ENCODE measurements at regions not wholly inside any gene's neighbourhood (a gene's known extent, or its start where the extent isn't known, plus 50 kb on each side); places are given as distances from the start of the nearest gene placed in this dataset.

DNA sequence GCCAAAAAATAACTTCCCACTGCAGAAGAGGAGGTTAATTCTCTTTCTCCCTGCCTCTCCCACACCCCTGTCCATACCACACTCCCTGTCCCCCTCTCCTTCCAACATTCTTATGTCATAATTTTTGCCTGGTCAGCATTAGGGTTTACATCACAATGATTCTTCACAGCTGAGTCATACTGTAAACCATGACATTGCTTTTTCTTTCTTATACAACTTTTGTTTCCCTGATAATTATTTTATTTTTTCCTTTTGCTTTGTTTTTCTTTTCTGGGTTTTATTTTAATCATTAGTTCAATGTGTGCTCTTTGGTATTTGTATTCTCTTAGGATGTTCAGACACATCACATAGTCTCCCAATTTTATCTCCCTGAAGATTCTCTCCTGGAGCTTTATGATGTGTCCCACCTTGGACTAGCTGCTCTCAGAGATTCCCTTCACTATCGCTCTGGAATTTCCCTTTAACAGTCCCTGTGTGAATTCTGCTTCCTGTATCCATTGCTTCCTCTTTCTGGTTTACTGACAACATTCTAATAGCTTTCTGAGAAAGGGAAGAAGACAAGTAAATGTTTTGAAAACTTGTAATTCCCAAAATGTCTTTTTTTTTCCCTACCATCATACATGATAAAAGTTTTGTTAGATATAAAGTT lies 70.7 kb downstream of the SOX2 start:
- H3K36me3 ChIP-seq: no peaks in the 10 kb centered on the region
- no peak for DNase-seq
- H3K4me3 ChIP-seq: no peak overlapping the region
- H3K27me3 ChIP-seq: no peaks in the 10 kb centered on the region
- no peak overlapping the region for H3K27ac ChIP-seq
- no peaks in the 10 kb centered on the region for H3K4me1 ChIP-seq
- TF ChIP-seq, protein P1, sequence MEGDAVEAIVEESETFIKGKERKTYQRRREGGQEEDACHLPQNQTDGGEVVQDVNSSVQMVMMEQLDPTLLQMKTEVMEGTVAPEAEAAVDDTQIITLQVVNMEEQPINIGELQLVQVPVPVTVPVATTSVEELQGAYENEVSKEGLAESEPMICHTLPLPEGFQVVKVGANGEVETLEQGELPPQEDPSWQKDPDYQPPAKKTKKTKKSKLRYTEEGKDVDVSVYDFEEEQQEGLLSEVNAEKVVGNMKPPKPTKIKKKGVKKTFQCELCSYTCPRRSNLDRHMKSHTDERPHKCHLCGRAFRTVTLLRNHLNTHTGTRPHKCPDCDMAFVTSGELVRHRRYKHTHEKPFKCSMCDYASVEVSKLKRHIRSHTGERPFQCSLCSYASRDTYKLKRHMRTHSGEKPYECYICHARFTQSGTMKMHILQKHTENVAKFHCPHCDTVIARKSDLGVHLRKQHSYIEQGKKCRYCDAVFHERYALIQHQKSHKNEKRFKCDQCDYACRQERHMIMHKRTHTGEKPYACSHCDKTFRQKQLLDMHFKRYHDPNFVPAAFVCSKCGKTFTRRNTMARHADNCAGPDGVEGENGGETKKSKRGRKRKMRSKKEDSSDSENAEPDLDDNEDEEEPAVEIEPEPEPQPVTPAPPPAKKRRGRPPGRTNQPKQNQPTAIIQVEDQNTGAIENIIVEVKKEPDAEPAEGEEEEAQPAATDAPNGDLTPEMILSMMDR (IDR thresholded peaks at IDR 0.05): no peak
- TF ChIP-seq POLR2A (IDR thresholded peaks at IDR 0.05): no peak
- no peaks in the 10 kb centered on the region for H3K9me3 ChIP-seq
- intact Hi-C loops (cut with DNase I; ENCODE audit: low total_unique reads): no loop called here

DNA sequence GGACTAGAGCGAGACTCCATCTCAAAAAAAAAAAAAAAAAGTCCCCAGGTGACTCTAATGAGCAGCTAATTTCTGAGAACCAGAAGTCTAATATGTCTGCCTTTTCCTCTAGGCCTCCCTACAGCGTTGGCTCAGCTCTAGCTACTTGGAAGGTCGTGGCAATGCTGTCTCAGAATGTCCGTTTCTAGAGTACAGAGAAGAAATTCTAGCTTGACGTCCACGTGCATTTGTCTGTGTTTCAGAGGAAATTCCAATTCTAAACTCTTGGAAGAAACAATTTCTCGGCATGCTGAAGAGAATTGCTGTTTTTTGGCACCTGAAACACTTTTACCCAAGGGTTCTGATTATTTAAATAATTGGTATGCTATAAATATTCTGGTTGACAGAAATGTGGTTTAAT lies 78.8 kb downstream of the SOX2 start:
- intact Hi-C loops (cut with DNase I; ENCODE audit: low total_unique reads): no loop called here
- no peak for TF ChIP-seq POLR2A (IDR thresholded peaks at IDR 0.05)
- TF ChIP-seq, protein P1 (IDR thresholded peaks at IDR 0.05): no peak
- no peaks in the 10 kb centered on the region for H3K9me3 ChIP-seq
- H3K27ac ChIP-seq: no peak overlapping the region
- no peak for DNase-seq
- H3K36me3 ChIP-seq: no peaks in the 10 kb centered on the region
- H3K4me1 ChIP-seq: no peaks in the 10 kb centered on the region
- H3K27me3 ChIP-seq: no peaks in the 10 kb centered on the region
- no peak overlapping the region for H3K4me3 ChIP-seq

DNA sequence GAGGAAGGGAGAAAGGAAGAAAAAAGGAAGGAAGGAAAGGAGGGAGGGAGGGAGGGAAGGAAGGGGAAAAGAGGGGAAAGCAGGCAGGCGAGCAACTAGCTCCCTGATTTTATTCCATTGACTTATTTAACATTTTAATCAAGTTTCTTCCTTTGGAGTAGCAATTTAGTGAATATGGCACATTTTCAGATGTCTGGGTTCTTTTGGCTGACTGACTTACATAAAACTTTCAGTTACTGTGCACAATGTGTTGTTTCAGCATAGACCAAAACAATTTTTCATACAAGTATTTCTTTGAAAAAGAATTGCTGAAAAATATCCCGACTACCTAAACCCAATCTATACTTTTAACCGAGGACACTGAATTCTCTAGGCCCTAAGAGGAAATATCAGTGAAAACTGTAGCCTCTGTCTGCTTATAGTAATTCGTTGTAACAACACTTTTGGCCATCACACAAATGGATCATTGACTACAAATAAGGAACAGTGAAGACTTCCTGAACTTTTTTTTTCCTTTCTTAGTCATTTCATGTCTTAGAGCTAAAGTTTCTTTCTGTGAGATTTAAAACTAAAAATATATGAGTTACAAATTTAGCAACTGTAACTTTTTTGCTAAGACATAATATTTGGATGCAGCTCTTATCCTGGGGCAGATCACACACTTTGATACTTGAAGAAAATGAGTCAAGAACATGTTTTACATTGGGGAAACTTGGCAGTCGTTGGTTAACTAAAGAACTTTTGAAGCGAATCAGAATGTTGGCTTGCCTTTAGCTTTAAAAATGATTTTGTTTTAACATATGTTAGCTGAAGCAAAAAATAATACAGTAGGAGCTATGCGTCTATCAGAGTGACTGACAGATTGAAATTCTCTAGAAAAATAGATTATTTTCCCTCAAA lies 79.6 kb downstream of the SOX2 start:
- no peaks in the 10 kb centered on the region for H3K9me3 ChIP-seq
- H3K27ac ChIP-seq: no peak overlapping the region
- intact Hi-C loops (cut with DNase I; ENCODE audit: low total_unique reads): no loop called here
- DNase-seq: no peak
- no peaks in the 10 kb centered on the region for H3K36me3 ChIP-seq
- no peak overlapping the region for H3K4me3 ChIP-seq
- no peaks in the 10 kb centered on the region for H3K27me3 ChIP-seq
- H3K4me1 ChIP-seq: no peaks in the 10 kb centered on the region
- TF ChIP-seq, protein P1 (IDR thresholded peaks at IDR 0.05): no peak
- TF ChIP-seq POLR2A (IDR thresholded peaks at IDR 0.05): no peak

DNA sequence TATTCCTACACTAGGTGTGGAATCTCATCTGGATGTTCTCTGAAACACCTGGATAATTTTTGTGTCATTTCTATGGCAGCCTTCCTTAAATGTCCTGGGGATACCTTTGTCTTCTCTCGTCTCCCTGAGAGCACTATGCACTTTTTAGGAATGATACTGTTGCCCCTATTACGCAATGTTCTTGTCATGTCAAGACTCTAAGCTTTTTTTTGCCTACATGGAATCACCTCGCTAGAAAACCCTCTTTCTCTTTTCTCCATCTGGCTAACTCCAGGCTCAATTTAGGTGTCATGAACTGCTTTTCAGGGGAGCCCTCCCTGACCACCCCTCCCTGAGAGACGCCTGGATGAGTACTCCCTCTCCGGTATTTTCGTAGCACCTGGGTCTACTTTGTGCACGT lies 81.3 kb downstream of the SOX2 start:
- H3K36me3 ChIP-seq: no peaks in the 10 kb centered on the region
- no peaks in the 10 kb centered on the region for H3K27me3 ChIP-seq
- no peaks in the 10 kb centered on the region for H3K4me1 ChIP-seq
- TF ChIP-seq, protein P1 (IDR thresholded peaks at IDR 0.05): no peak
- no peak for TF ChIP-seq POLR2A (IDR thresholded peaks at IDR 0.05)
- no peak for DNase-seq
- intact Hi-C loops (cut with DNase I; ENCODE audit: low total_unique reads): no loop called here
- no peaks in the 10 kb centered on the region for H3K9me3 ChIP-seq
- H3K27ac ChIP-seq: no peak overlapping the region
- H3K4me3 ChIP-seq: no peak overlapping the region

All from uterus (tissue), 3 donors.